ENCODE measurements at regions not wholly inside any gene's neighbourhood (a gene's known extent, or its start where the extent isn't known, plus 50 kb on each side); places are given as distances from the start of the nearest gene placed in this dataset.
"Not testable (repeated sequence)": the region's sequence is repeated elsewhere in the genome, so short reads cannot be mapped to it uniquely, and the experiment has no call there.

DNA sequence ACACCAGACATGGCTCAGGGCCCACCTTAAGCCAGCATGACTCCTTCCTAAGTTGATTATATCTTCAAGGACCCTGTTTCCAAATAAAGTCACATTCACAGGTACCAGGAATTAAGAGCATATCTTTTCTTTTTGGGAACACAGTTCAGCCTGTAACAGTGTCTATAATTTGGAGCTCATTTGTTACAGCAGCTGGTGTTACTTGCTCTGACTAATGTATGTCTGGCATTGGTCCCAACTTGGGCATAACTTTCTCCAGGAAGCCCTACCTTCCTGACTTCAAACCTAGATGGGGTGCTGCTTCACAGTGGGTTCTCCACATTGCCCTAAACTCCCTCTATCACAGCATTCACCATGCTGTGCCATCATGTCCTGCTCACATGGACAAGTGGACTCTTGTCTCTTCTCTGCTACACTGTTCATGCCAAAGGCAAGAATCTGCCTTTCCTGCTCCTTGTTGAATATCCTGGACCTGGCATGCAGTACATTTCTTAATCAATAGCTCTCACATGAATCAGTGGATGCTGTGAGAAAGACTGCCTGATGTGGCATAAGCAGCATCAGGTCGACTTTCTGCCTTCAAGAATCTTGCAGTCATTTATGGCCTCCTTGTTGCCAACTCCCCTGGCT is 117.4 kb upstream of the FOXA2 start:
- no peak for DNase-seq
- Histone ChIP-seq H3K36me3 (replicated peaks; ENCODE audit: control insufficient read depth, insufficient read depth, low read length) (no peaks in the 10 kb centered on the region), H3K4me3 (ENCODE audit: insufficient read depth, low read depth, low read length) (no peak overlapping the region), H3K27me3 (ENCODE audit: control insufficient read depth, insufficient read depth, low read length) (no peaks in the 10 kb centered on the region)

DNA sequence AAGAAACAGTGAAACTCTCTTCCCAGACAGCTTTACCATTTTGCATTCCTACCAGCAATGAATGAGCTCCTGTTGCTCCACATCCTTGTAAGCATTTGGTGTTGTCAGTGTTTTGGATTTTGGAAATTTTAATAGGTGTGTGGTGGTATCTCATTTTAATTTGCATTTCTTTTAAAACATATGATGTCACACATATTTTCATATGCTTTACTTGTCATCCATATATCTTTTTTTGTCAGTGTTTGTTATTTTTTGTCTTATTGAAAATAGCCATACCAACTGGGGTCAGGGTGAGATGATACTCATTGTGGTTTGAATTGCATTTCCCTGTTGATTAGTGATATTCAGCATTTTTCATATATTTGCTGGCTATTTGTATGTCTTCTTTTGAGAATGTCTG is 119.5 kb upstream of the FOXA2 start:
- no peaks in the 10 kb centered on the region for H3K36me3 ChIP-seq (replicated peaks; ENCODE audit: control insufficient read depth, insufficient read depth, low read length)
- no peaks in the 10 kb centered on the region for H3K27me3 ChIP-seq (ENCODE audit: control insufficient read depth, insufficient read depth, low read length)
- DNase-seq: no peak
- no peak overlapping the region for H3K4me3 ChIP-seq (ENCODE audit: insufficient read depth, low read depth, low read length)

DNA sequence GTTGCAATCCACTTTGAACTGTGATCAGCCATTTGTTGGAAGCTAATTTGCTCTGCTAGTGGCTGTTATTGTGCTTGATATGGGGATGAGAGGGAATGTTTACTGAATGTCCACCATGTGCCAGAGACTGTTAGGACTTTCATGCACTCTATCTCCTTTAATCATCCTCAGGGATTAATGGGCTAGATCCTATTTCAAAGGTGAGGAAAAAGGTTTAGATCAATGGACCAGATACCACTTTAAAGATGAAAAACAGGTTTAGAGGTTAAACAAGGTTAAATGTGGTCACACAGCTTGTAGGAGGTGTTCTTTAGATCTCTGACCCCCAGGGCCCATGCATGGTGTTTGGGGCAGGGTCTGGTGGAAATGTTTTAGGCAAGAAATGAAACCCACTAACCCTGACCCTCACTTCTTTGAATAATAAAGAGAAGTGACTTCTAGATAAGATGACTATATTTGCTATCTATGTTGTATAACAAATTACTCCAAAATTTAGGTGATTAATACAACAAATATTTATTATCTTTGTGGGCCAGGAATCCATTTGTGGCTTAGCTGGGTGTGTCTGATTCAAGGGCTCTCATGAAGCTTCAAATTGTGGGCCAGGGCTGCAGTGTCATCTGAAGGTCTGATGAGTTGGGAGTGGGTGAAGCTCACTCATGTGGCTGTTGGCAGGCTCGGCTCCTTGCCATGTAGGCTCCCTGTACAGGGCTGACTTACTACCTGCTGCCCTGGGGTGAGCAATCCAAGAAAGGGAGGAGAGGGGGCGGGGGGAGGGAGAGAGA is 127.8 kb upstream of the FOXA2 start:
- H3K27me3 ChIP-seq (ENCODE audit: control insufficient read depth, insufficient read depth, low read length): no peaks in the 10 kb centered on the region
- DNase-seq: no peak
- H3K36me3 ChIP-seq (replicated peaks; ENCODE audit: control insufficient read depth, insufficient read depth, low read length): no peaks in the 10 kb centered on the region
- H3K4me3 ChIP-seq (ENCODE audit: insufficient read depth, low read depth, low read length): no peak overlapping the region

DNA sequence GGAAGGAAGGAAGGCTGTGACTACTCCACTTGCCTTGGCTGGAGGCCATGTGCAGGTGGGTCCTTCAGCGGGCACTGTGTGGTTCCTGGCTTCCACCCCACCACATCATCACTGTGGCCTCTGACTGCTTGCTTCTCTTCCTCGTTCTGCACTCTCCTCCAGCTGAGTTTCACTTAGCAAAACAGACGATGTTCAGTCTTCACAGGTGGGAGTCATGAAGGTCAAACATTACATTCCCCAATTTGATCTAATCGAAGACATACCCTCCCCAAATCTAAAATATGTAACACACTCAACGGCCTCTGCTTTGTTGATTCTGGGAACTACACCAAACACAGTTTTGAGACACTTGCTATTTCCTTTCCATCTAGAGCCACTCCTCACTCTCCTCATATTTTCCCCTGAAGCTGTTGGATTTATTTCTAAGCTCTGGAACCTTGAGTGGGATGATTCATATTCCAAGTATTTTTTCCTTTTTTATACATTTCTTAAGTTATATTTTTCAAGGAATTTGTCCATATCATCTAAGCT is 132.5 kb upstream of the FOXA2 start:
- Histone ChIP-seq H3K4me3 (ENCODE audit: insufficient read depth, low read depth, low read length) (no peak overlapping the region), H3K36me3 (replicated peaks; ENCODE audit: control insufficient read depth, insufficient read depth, low read length) (no peaks in the 10 kb centered on the region), H3K27me3 (ENCODE audit: control insufficient read depth, insufficient read depth, low read length) (no peaks in the 10 kb centered on the region)
- no peak for DNase-seq

DNA sequence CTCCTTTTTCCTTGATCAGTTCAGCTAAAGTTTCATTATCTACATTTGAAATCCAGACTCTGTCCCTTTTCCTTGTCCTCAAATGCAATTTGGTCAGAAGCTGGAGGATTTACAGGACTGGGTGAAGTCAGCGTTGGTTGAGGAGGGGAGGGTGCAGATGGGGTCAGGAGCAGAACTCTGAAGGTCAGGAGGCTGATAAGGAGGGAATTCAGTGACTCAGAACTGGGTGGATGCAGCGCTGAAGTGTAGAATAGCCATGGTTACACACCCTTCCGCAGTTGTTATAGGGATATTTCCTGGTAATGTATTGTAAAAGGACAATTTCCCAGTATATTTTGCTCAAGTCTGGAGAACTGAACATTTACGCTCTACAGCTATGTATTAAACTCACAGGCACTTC is 133.1 kb upstream of the FOXA2 start:
- no peaks in the 10 kb centered on the region for H3K36me3 ChIP-seq (replicated peaks; ENCODE audit: control insufficient read depth, insufficient read depth, low read length)
- no peak for DNase-seq
- H3K27me3 ChIP-seq (ENCODE audit: control insufficient read depth, insufficient read depth, low read length): no peaks in the 10 kb centered on the region
- no peak overlapping the region for H3K4me3 ChIP-seq (ENCODE audit: insufficient read depth, low read depth, low read length)

DNA sequence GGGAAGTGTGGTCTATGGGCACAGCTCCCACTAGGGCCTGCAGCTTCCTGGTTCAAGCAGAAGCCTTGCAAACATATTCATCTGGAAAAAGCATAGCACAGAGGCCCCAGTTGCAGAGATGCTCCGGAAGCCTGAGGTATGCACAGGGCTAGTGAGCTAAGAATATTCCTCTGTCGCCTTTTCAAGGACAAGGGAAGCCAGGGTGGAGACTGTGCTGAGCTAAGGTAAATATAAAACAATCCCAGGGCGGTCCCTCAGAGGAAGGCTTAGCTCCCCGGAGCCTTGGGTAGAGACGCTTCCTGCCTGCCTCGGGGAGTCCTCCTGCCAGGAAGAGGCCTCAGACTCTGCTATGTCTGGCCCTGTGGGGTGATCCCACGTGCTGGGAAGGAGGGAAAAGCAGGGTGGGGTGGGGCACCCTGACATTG is 134.8 kb upstream of the FOXA2 start:
- Histone ChIP-seq H3K36me3 (replicated peaks; ENCODE audit: control insufficient read depth, insufficient read depth, low read length) (no peaks in the 10 kb centered on the region), H3K4me3 (ENCODE audit: insufficient read depth, low read depth, low read length) (no peak overlapping the region), H3K27me3 (ENCODE audit: control insufficient read depth, insufficient read depth, low read length) (no peaks in the 10 kb centered on the region)
- no peak for DNase-seq

DNA sequence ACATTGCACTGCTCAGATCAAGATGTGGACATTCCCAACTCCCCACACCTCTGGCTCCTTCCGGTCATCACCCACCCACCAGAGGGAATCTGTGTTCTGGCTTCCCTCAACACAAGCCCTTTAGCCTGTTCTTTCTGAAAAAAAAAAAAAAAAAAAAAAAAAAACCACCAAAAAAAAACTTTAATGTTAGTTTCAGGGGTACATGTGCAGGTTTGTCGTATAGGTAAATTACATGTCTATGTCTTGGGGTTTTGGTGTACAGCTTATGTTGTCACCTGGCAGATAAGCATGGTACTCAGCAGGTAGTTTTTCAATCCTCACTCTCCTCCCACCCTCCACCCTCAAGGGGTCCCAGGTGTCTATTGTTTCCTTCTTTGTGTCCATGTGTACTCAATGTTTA is 135.8 kb upstream of the FOXA2 start:
- H3K4me3 ChIP-seq (ENCODE audit: insufficient read depth, low read depth, low read length): no peak overlapping the region
- H3K27me3 ChIP-seq (ENCODE audit: control insufficient read depth, insufficient read depth, low read length): no peaks in the 10 kb centered on the region
- DNase-seq: no peak
- no peaks in the 10 kb centered on the region for H3K36me3 ChIP-seq (replicated peaks; ENCODE audit: control insufficient read depth, insufficient read depth, low read length)

DNA sequence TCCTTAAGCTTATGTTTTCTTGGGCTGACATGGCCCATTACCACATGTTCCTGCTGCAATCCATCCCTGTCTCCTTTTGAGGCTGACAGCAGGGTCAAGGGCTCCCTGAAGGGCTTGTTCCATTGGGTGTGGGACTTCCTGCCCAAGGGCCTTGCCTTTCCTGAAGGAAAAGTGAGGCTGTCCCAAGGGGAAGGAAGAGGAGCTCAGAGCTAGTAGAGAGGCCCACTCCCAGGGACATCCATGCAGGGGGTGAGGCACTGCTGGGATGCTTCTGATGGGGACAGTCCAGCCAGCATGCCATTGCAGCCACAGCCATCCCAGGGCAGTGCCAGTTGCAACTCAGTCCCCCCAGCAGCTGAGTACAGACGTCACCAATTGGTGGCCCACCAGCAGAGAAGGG is 138.4 kb upstream of the FOXA2 start:
- Histone ChIP-seq H3K36me3 (replicated peaks; ENCODE audit: control insufficient read depth, insufficient read depth, low read length) (no peaks in the 10 kb centered on the region), H3K27me3 (ENCODE audit: control insufficient read depth, insufficient read depth, low read length) (no peaks in the 10 kb centered on the region), H3K4me3 (ENCODE audit: insufficient read depth, low read depth, low read length) (no peak overlapping the region)
- DNase-seq: no peak

DNA sequence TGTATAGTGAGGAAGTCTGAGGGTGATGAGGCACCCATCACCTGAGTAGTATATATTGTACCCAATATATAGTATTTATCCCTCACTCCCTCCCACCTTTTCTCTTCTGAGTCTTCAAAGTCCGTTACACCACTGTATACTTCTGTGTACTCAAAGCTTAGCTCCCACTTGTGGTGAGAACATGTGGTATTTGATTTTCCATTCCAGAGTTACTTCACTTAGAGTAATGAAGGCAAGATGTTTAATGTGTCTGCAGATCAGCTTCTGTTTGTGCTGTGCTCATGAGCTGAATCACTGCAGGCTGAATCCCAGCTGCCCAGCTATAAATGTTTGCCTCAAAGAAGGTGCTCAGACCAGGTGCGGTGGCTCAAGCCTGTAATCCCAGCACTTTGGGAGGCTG is 139.3 kb upstream of the FOXA2 start:
- H3K27me3 ChIP-seq (ENCODE audit: control insufficient read depth, insufficient read depth, low read length): no peaks in the 10 kb centered on the region
- H3K36me3 ChIP-seq (replicated peaks; ENCODE audit: control insufficient read depth, insufficient read depth, low read length): no peaks in the 10 kb centered on the region
- no peak for DNase-seq

DNA sequence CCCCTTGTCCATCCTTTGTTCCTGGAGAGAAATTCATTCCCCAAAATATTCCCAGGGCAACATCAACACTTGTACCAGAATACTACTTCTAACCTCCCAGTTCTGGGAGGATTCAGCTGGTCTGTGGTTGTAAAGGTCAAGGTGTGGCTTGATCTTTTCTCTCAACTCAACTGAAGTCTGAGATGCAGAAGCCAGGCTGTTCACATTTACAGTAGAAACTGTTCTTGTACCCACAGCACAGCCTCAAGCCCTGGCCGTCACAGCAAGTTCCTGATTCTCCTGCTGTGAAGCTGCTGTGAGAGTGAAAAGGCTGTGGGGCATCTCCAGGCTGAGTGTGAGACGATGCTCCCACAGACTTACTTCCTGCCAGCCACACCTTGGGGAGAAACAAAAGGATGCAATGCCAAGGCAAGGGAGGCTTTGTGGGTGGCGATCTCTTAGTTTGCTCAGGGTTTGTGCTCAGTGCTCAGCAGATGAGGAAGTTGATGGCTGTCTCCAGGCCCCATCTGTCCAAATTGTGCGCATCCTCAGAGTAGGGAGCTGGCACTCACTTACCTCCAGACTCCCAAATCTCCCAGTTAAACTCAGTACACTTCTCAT is 143.9 kb upstream of the FOXA2 start:
- Histone ChIP-seq H3K4me3 (ENCODE audit: insufficient read depth, low read depth, low read length) (no peak overlapping the region), H3K36me3 (replicated peaks; ENCODE audit: control insufficient read depth, insufficient read depth, low read length) (no peaks in the 10 kb centered on the region), H3K27me3 (ENCODE audit: control insufficient read depth, insufficient read depth, low read length) (no peaks in the 10 kb centered on the region)
- DNase-seq: no peak

More for the DNA sequence above, 139.3 kb upstream of the FOXA2 start:
- no peak overlapping the region for H3K4me3 ChIP-seq (ENCODE audit: insufficient read depth, low read depth, low read length)

DNA sequence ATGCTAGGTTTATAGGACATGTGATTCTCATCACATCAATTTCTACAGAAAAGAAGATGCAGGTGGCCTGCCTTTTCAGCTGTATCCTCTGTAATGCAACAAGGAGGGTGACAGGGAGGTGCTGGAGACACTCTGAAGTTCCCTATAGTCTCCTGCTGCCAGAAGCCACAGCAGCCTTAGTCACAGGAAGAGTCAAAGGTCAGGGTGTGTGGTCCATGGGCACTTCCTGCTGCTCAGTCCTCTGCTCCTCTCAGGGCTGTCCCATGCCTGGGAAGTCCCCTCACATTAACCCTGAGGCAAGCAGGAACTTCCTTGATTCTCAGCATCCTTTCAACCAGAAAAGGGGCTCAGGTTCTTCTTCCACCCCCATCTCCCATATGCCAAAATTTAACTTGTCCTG is 144.8 kb upstream of the FOXA2 start:
- DNase-seq: no peak
- H3K4me3 ChIP-seq (ENCODE audit: insufficient read depth, low read depth, low read length): no peak overlapping the region
- H3K27me3 ChIP-seq (ENCODE audit: control insufficient read depth, insufficient read depth, low read length): no peaks in the 10 kb centered on the region
- no peaks in the 10 kb centered on the region for H3K36me3 ChIP-seq (replicated peaks; ENCODE audit: control insufficient read depth, insufficient read depth, low read length)

DNA sequence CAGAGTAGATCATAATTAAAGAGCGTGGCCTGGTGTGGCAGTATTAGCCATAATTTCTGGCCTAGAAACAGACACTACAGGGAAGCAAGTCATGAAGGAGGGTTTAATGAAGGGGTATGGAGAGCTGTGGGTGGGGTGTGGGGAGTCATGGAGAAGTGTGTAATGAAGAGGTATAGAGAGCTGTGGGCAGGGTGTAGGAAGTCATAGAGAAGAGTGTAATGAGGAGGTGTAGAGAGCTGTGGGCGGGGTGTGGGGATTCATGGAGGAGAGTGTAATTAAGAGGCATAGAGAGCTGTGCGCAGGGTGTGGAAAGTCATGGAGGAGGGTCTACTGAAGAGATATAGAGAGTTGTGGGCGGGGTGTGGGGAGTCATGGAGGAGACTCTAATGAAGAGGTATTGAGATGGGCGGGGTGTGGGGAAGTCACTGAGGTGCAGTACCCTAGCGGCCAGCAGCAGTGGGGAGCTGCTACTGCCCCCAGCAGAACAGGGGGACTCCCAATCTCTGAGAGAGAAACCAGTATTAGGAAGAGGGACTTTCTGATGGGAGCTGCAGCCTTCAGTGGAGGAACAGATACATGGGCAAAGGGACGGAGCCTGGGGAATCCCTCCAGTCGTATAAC is 145.4 kb upstream of the FOXA2 start:
- Histone ChIP-seq H3K4me3 (ENCODE audit: insufficient read depth, low read depth, low read length) (no peak overlapping the region), H3K27me3 (ENCODE audit: control insufficient read depth, insufficient read depth, low read length) (no peaks in the 10 kb centered on the region), H3K36me3 (replicated peaks; ENCODE audit: control insufficient read depth, insufficient read depth, low read length) (no peaks in the 10 kb centered on the region)
- DNase-seq: no peak

DNA sequence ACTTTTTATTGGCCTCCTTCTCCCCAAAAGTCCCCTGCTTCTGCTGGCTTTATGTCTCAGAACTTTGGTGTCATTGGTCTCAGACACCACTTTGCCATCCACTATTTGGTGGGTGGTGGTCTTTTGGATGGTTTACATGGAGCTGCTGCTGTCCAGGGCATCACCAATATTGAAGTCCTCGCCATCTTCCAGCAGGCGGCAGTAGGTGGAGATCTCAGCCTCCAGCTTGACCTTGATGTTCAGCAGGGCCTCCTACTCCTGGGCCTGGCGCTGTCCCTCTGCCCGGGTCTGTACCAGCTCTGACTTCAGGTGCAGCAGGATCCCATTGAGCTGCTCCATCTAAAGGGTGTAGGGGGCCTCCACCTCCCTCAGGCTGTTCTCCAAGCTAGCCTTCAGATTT is 148.4 kb upstream of the FOXA2 start:
- no peak overlapping the region for H3K4me3 ChIP-seq (ENCODE audit: insufficient read depth, low read depth, low read length)
- H3K36me3 ChIP-seq (replicated peaks; ENCODE audit: control insufficient read depth, insufficient read depth, low read length): no peaks in the 10 kb centered on the region
- H3K27me3 ChIP-seq (ENCODE audit: control insufficient read depth, insufficient read depth, low read length): no peaks in the 10 kb centered on the region
- DNase-seq: no peak

DNA sequence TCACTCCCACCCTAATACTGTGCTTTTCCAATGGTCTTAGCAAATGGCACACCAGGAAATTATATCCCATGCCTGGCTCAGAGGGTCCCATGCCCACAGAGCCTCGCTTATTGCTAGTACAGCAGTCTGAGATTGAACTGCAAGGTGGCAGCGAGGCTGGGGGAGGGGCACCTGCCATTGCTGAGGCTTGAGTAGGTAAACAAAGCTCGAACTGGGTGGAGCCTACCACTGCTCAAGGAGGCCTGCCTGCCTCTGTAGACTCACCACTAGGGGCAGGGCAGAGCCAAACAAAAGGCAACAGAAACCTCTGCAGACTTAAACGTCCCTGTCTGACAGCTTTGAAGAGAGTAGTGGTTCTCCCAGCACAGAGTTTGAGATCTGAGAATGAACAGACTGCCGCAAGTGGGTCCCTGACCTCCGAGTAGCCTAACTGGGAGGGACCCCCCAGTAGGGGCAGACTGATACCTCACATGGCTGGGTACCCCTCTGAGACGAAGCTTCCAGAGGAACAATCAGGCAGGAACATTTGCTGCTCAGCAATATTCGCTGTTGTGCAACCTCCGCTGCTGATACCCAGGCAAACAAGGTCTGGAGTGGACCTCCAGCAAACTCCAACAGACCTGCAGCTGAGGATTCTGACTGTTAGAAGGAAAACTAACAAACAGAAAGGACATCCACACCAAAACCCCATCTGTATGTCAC is 150.7 kb upstream of the FOXA2 start:
- H3K4me3 ChIP-seq (ENCODE audit: insufficient read depth, low read depth, low read length); H3K36me3 ChIP-seq (replicated peaks; ENCODE audit: control insufficient read depth, insufficient read depth, low read length); DNase-seq; H3K27me3 ChIP-seq (ENCODE audit: control insufficient read depth, insufficient read depth, low read length): not testable (repeated sequence)

Measured in H7 (cell line).